GM12878 (cell line): ENCODE measurements at regions not wholly inside any gene's neighbourhood (a gene's known extent, or its start where the extent isn't known, plus 50 kb on each side); places are given as distances from the start of the nearest gene placed in this dataset.

Source experiments
- ATAC-seq: fragments of 200-7000 bp; cut with Tn5 transposase; 3 replicates; pipeline ENCODE4 v1.9.1; 2020; ENCODE audit warnings: mild to moderate bottlenecking, moderate library complexity
- BruUV-seq: library from RNA; stranded (reverse); fragments of 400-500 nt; replicated peaks from 2 replicates; lab custom pipeline; 2021; lab: Mats Ljungman, UMichigan
- CTCF ChIA-PET: fragments of 300-600 bp; sonication (Branson Sonifier 250); formaldehyde crosslinking; extraction: SDS; loops from one replicate; lab custom pipeline; 2021; ENCODE audit warnings: inconsistent platforms; lab: Yijun Ruan, JAX
- POLR2A ChIA-PET: fragments of 350-600 bp; formaldehyde crosslinking; extraction: SDS; loops from one replicate; lab custom pipeline; 2021; ENCODE audit warnings: inconsistent platforms; lab: Charles Lee
- RAD21 ChIA-PET: fragments of 300-600 bp; sonication (Branson Sonifier 250); formaldehyde crosslinking; loops from one replicate; lab custom pipeline; 2023; ENCODE audit warnings: antibody characterized with exemption; ENCODE audit not compliant: unreplicated experiment; lab: Charles Lee
- SMC1A ChIA-PET: fragments of 300-600 bp; sonication (Branson Sonifier 250); formaldehyde crosslinking; loops from one replicate; lab custom pipeline; 2023; ENCODE audit not compliant: unreplicated experiment, uncharacterized antibody; lab: Charles Lee
- DNase-seq: peaks from one replicate; pipeline ENCODE4 v3.0.0-alpha.2; 2011; ENCODE audit warnings: low read depth, low spot score
- FAIRE-seq: peaks from 3 replicates; lab custom pipeline; 2011; peaks lifted over from hg19 to GRCh38; lab: Jason Lieb, UNC
- H2AFZ ChIP-seq: 2 replicates; pipeline ENCODE4 v1.6.0; 2011; ENCODE audit warnings: low read depth, low read length, control low read depth; ENCODE audit not compliant: control insufficient read depth
- H3K27ac ChIP-seq: 2 replicates; pipeline ENCODE4 v1.5.1; 2011; ENCODE audit warnings: control low read depth; ENCODE audit not compliant: control insufficient read depth, insufficient read depth
- H3K27me3 ChIP-seq, 2 experiments: replicated peaks in 1 of 2; 2 replicates each; pipeline versions ENCODE4 v1.6.0 to v1.6.1; 2011; ENCODE audit warnings: low read length in 1 of 2; ENCODE audit not compliant: control insufficient read depth in 2 of 2, insufficient read depth in 2 of 2
- H3K36me3 ChIP-seq, 2 experiments: 2 replicates each; pipeline ENCODE4 v1.5.1; 2011; ENCODE audit warnings: low read length in 1 of 2; ENCODE audit not compliant: control insufficient read depth in 2 of 2, insufficient read depth in 2 of 2
- H3K4me1 ChIP-seq: 2 replicates; pipeline ENCODE4 v1.6.1; 2011; ENCODE audit warnings: mild to moderate bottlenecking, low read length, moderate library complexity, mixed read lengths; ENCODE audit not compliant: control insufficient read depth, insufficient read depth
- H3K4me2 ChIP-seq: 2 replicates; pipeline ENCODE4 v1.6.0; 2011; ENCODE audit warnings: control low read depth; ENCODE audit not compliant: control insufficient read depth, insufficient read depth
- H3K4me3 ChIP-seq: fragments of 200-600 bp; sonication (generic); 2 replicates; pipeline ENCODE4 v1.5.1; 2016
- H3K79me2 ChIP-seq: 2 replicates; pipeline ENCODE4 v1.6.0; 2011; ENCODE audit warnings: low read length; ENCODE audit not compliant: control insufficient read depth, insufficient read depth
- H3K9ac ChIP-seq: 2 replicates; pipeline ENCODE4 v1.8.0; 2011; ENCODE audit warnings: low read length, control low read depth, mixed read lengths; ENCODE audit not compliant: control insufficient read depth, insufficient read depth
- H3K9me3 ChIP-seq: replicated peaks from 3 replicates; pipeline ENCODE4 v1.5.1; 2011; ENCODE audit warnings: mild to moderate bottlenecking, low read length; ENCODE audit not compliant: control insufficient read depth, insufficient read depth
- H4K20me1 ChIP-seq: 2 replicates; pipeline ENCODE4 v1.6.0; 2011; ENCODE audit not compliant: control insufficient read depth, insufficient read depth
- ESRRA ChIP-seq: IDR thresholded peaks from 2 replicates; pipeline ENCODE4 v1.6.1; 2012; ENCODE audit warnings: mild to moderate bottlenecking, low read length, improper control_type of control experiment
- SMARCA5 ChIP-seq: fragments of 450-650 bp; IDR thresholded peaks from 2 replicates; pipeline ENCODE4 v1.6.1; 2017; ENCODE audit warnings: mild to moderate bottlenecking
- SP1 ChIP-seq: IDR thresholded peaks from one replicate; pipeline ENCODE4 v1.6.1; 2011; ENCODE audit warnings: low read depth, low read length
- SREBF1 ChIP-seq: IDR thresholded peaks from 2 replicates; pipeline ENCODE4 v1.6.1; 2012; ENCODE audit warnings: mild to moderate bottlenecking, low read length
- TCF12 ChIP-seq: IDR thresholded peaks from 2 replicates; pipeline ENCODE4 v1.6.1; 2011; ENCODE audit warnings: low read depth, mild to moderate bottlenecking, low read length
- ZNF274 ChIP-seq: IDR thresholded peaks from one replicate; pipeline ENCODE4 v1.8.0; 2011; ENCODE audit not compliant: insufficient read length, insufficient read depth
- WGBS: methylation state at CpG from one replicate; pipeline ENCODE4 v1.1.6; 2016; ENCODE audit warnings: low lambda C conversion rate; ENCODE audit not compliant: insufficient replicate concordance, insufficient coverage; ENCODE audit errors: missing lambda C conversion rate; 5-methylcytosine and 5-hydroxymethylcytosine counted together
- in situ Hi-C: fragments of 300-500 bp; cut with MboI; formaldehyde crosslinking; loops from 9 replicates; pipeline ENCODE4 v1.14.3; 2018; ENCODE audit warnings: mixed read lengths
- intact Hi-C: fragments of 100-400 bp; cut with micrococcal nuclease; formaldehyde crosslinking; loops from one replicate; pipeline ENCODE4 v1.14.2; 2022; ENCODE audit not compliant: unreplicated experiment
- TF ChIP-seq, protein P1 (sequence below): IDR thresholded peaks from 2 replicates; pipeline ENCODE4 v1.6.1; 2012; ENCODE audit warnings: low read length, inconsistent platforms
- TF ChIP-seq, protein P2 (sequence below): fragments of 450-650 bp; IDR thresholded peaks from 2 replicates; pipeline ENCODE4 v1.6.1; 2017; ENCODE audit warnings: low read depth, mild to moderate bottlenecking, moderate library complexity

DNA sequence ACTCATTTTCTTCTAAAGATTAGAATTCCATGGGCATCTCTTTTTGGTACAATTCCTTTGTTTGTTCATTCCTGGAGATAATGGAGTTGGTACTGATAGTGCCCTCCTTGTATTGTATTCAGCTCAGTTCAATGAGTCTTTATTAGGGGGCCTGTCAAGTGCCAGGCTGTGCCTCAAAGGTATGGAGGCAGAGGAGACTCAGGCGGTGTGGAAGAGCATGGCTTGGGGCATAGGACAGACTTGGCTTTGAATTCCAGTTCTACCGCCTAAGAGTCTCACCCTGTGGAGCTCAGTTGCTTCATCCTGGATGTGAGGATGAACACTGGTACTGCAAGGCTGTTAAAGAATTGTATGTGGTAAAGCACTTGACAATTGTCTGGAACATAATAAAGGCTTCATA is 196.6 kb upstream of the IL12A start:
- no TSS peak for BruUV-seq
- H3K9me3 ChIP-seq = no peaks in the 10 kb centered on the region
- SMC1A ChIA-PET = no interaction called here
- H3K27me3 ChIP-seq = peaks cover 0 to 1% of the 10 kb centered on the region in 2 experiments; a peak in 3 of 4 replicates
- FAIRE-seq (no peak), ATAC-seq (no peak), DNase-seq (no peak)
- H3K27ac ChIP-seq = no peak overlapping the region
- H3K36me3 ChIP-seq = no peaks in the 10 kb centered on the region
- POLR2A ChIA-PET = no interaction called here
- TF ChIP-seq TCF12 (no peak), SREBF1 (no peak), ESRRA (no peak), SMARCA5 (no peak), SP1 (no peak), ZNF274 (no peak)
- TF ChIP-seq, protein P1, sequence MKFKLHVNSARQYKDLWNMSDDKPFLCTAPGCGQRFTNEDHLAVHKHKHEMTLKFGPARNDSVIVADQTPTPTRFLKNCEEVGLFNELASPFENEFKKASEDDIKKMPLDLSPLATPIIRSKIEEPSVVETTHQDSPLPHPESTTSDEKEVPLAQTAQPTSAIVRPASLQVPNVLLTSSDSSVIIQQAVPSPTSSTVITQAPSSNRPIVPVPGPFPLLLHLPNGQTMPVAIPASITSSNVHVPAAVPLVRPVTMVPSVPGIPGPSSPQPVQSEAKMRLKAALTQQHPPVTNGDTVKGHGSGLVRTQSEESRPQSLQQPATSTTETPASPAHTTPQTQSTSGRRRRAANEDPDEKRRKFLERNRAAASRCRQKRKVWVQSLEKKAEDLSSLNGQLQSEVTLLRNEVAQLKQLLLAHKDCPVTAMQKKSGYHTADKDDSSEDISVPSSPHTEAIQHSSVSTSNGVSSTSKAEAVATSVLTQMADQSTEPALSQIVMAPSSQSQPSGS = no peak
- TF ChIP-seq, protein P2, sequence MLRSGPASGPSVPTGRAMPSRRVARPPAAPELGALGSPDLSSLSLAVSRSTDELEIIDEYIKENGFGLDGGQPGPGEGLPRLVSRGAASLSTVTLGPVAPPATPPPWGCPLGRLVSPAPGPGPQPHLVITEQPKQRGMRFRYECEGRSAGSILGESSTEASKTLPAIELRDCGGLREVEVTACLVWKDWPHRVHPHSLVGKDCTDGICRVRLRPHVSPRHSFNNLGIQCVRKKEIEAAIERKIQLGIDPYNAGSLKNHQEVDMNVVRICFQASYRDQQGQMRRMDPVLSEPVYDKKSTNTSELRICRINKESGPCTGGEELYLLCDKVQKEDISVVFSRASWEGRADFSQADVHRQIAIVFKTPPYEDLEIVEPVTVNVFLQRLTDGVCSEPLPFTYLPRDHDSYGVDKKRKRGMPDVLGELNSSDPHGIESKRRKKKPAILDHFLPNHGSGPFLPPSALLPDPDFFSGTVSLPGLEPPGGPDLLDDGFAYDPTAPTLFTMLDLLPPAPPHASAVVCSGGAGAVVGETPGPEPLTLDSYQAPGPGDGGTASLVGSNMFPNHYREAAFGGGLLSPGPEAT = no peak
- H3K79me2 ChIP-seq = no peaks in the 10 kb centered on the region
- no peak overlapping the region for H2AFZ ChIP-seq
- intact Hi-C loops (no loop called here), in situ Hi-C loops (no loop called here)
- H3K4me1 ChIP-seq = no peaks in the 10 kb centered on the region
- no peak overlapping the region for H3K9ac ChIP-seq
- RAD21 ChIA-PET = no interaction called here
- H3K4me3 ChIP-seq = no peak overlapping the region
- H3K4me2 ChIP-seq = no peak overlapping the region
- no peaks in the 10 kb centered on the region for H4K20me1 ChIP-seq
- CTCF ChIA-PET = interaction anchor here (3.6 kb wide), 1 partner anchor 13 kb away, joined by 17 read pairs; no protein-coding TSS in a partner anchor
- WGBS = 65% methylated on average over 2 of the region's 2 CpGs
